ENCODE measurements at regions not wholly inside any gene's neighbourhood (a gene's known extent, or its start where the extent isn't known, plus 50 kb on each side); places are given as distances from the start of the nearest gene placed in this dataset.

DNA sequence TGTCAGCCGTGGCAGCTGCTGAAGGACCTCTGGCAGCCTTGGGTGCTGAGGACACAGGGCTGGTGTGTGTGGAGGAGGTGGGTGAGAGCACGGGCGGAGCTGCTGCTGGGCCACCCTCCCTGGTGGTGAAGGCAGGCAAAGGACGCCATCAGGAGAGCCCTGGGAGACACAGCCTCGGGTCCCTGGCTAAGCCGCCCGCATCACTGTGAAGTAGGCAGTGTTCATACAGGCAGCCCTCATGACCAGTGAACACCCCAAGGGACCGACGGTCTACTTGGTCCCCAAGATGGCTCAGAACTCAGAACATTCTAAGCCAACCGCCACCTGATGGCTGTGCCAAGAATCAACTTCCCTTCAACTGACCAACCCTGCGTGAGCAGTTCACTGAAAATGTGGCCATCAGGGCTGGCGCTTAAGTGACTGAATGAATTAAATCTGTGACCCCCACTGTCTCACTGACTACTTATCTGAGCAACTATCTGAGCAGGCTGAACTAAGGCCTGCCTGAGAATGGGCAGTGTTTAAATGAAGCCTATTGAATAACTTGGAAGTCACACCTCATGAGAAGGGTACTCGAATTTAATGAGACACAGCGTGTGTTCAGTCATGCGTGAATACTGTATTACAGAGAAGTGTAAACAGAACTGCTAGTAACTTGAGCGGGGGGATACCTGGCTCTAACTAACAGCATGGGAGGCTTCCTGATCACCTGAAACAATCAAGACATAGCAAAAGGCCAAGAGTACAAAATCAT, 54.7 kb upstream of the SIMC1 start:
- no peaks in the 10 kb centered on the region for H3K36me3 ChIP-seq
- no peaks in the 10 kb centered on the region for H3K4me1 ChIP-seq
- H3K9me3 ChIP-seq = peaks cover 0 to 2% of the 10 kb centered on the region in 2 donors
- no peak overlapping the region for H3K4me3 ChIP-seq
- H3K27me3 ChIP-seq = peaks cover 0 to 8% of the 10 kb centered on the region in 2 donors
- intact Hi-C loops (cut with DNase I) = no loop called here
- TF ChIP-seq, protein P1, sequence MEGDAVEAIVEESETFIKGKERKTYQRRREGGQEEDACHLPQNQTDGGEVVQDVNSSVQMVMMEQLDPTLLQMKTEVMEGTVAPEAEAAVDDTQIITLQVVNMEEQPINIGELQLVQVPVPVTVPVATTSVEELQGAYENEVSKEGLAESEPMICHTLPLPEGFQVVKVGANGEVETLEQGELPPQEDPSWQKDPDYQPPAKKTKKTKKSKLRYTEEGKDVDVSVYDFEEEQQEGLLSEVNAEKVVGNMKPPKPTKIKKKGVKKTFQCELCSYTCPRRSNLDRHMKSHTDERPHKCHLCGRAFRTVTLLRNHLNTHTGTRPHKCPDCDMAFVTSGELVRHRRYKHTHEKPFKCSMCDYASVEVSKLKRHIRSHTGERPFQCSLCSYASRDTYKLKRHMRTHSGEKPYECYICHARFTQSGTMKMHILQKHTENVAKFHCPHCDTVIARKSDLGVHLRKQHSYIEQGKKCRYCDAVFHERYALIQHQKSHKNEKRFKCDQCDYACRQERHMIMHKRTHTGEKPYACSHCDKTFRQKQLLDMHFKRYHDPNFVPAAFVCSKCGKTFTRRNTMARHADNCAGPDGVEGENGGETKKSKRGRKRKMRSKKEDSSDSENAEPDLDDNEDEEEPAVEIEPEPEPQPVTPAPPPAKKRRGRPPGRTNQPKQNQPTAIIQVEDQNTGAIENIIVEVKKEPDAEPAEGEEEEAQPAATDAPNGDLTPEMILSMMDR (IDR thresholded peaks at IDR 0.05) = no peak
- ATAC-seq (no peak), DNase-seq (no peak)
- no peak overlapping the region for H3K27ac ChIP-seq

DNA sequence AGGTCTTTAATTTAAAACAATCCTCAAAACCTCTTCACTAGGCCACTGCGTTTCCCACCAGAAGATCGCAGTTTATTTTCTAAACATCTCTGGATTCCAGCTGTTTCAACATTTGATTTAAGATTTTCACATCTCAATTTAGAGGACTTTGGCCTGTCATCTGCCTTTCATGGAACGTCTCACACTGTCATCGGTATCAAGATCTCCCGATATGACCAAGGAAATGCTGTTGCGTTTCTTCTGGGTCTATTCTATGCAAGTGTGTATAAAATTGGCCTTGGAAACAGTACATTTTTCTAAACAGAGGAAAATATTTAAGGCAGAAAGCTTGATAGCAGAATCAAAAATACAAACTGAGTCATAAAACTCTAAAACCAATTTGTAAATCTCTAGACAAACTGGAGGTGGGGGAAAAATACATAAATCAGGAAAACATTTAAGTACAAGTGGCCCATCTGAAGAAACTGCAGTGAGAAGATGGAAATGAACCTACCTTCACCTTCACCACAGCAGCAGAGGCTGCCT, 53.6 kb upstream of the SIMC1 start:
- ATAC-seq = no peak
- no peak overlapping the region for H3K4me3 ChIP-seq
- intact Hi-C loops (cut with DNase I) = no loop called here

DNA sequence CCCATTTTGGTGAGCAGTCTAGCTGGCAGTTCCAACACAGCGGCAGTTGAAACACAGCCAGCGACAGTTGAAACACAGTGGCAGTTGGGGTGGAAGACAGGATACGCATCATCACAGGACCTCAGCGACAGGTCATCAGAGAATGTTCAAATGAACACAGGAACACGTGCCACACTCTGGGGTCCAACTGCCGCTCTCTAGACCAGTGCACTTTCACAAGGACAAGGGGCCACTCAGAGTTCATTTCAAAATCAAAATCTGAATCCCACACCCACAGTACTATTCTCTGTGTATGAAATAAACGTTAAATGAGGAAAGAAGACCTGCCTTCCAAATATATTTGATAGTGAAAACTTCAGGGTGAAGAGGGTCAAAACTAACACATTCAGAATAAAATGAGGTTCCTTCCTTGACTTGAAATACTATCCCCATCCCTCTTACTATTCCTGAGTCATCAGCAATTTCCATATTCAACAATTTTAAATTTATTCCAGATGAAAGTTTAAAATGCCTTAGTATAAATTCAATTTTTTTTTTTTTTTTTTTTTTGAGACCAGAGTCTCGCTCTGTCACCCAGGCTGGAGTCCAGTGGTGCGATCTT, 53.0 kb upstream of the SIMC1 start:
- no peaks in the 10 kb centered on the region for H3K4me1 ChIP-seq
- no peaks in the 10 kb centered on the region for H3K36me3 ChIP-seq
- intact Hi-C loops (cut with DNase I) = no loop called here
- no peaks in the 10 kb centered on the region for H3K9me3 ChIP-seq
- ATAC-seq (no peak), DNase-seq (no peak)
- no peak overlapping the region for H3K4me3 ChIP-seq
- TF ChIP-seq, protein P1 (IDR thresholded peaks at IDR 0.05) = no peak
- peaks cover 0 to 8% of the 10 kb centered on the region in 2 donors for H3K27me3 ChIP-seq
- H3K27ac ChIP-seq = no peak overlapping the region

More for the DNA sequence above, 53.6 kb upstream of the SIMC1 start:
- Histone ChIP-seq H3K4me1 (no peaks in the 10 kb centered on the region), H3K9me3 (no peaks in the 10 kb centered on the region), H3K27me3 (peaks cover 0 to 8% of the 10 kb centered on the region in 2 donors), H3K27ac (no peak overlapping the region), H3K36me3 (no peaks in the 10 kb centered on the region)
- TF ChIP-seq, protein P1 (IDR thresholded peaks at IDR 0.05) = no peak
- DNase-seq = no peak

DNA sequence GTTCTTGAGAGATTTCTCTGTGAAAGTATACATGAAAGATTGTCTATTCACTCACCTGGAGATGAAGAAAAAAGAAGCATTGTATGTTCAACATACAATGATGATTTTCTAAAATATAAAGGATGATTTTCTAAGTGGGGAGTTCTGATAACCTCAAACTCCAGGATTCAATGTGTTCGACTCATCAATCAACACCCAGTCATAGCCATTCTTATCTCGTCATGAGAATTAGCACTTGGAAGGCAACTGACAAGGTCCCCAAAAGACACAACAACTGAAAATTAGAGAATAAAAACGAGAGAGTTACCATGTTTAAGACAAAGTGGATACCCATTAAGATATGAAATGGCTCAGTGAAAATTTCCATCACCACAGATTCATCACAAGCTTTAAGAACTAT, 52.1 kb upstream of the SIMC1 start:
- DNase-seq (no peak), ATAC-seq (no peak)
- TF ChIP-seq, protein P1 (IDR thresholded peaks at IDR 0.05) = no peak
- Histone ChIP-seq H3K27me3 (peaks cover 0 to 15% of the 10 kb centered on the region in 2 donors), H3K36me3 (no peaks in the 10 kb centered on the region), H3K27ac (no peak overlapping the region), H3K9me3 (no peaks in the 10 kb centered on the region), H3K4me3 (no peak overlapping the region), H3K4me1 (no peaks in the 10 kb centered on the region)
- intact Hi-C loops (cut with DNase I) = no loop called here

DNA sequence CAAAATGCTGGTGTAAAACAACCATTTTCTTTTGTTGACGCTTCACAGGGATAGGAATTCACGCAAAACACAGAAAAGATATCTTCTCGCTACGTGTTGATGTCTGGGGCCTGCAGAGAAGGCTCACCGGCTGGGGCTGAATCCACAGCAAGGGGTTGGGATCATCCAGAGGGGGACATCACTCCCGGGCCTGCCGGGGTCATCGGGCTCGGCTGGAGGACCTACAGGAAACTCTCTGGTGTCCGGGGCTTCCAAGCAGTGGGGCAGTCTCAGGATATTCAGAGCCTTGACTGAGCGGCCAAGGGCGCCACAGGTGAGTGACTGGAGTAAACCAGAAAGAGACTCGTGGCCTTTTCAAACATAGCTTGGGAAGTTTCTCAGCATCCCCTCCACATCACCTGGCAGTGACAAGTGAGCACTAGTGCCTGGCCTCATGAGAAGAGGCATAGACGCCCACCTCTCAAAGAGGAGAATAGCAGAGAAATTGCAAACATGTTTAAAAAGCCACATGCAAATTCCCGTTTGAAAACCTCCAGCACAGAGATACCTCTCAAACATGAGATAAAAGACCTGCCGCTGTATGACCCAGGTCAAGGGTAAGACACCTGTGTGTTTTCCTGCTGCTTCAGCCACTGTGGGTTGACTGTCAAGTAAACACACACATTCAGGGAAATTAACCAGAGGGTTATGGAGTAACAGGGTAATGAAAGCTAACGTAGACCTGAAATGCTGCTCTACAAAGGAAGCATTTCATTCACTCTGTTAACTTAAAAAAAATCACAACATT, 50.8 kb upstream of the SIMC1 start:
- ATAC-seq (no peak), DNase-seq (no peak)
- intact Hi-C loops (cut with DNase I) = no loop called here
- Histone ChIP-seq H3K4me1 (no peaks in the 10 kb centered on the region), H3K4me3 (no peak overlapping the region), H3K27me3 (peaks cover 0 to 17% of the 10 kb centered on the region in 2 donors), H3K9me3 (no peaks in the 10 kb centered on the region), H3K27ac (no peak overlapping the region), H3K36me3 (no peaks in the 10 kb centered on the region)
- TF ChIP-seq, protein P1 (IDR thresholded peaks at IDR 0.05) = no peak
